CD4-positive, alpha-beta T cell treated with Interleukin-1 beta for 1 hour (primary cell): ENCODE measurements at regions not wholly inside any gene's neighbourhood (a gene's known extent, or its start where the extent isn't known, plus 50 kb on each side); places are given as distances from the start of the nearest gene placed in this dataset.

Experiments used
- DNase-seq, 2 donors: peaks; one replicate each; pipeline ENCODE4 v3.0.0-alpha.2; 2020 to 2022

DNA sequence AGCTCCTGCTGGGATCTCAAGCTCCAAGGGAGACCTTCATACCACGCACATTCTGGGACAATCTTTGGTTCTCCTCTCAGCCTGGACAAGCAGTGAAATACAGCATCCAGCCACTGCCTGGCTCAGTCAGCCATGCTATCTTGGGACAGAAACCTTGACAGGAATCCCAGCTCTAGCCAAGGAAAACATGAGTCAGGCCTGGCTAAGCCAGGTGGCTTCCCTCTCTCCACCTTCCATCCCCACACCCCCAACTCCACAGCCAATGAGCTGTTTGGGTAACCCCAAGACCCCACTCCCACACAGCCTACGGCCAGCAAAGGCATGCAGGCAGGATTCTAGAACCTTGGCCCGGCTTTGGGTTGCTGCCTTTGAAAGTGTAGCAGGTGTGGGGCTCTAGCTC, 64.9 kb downstream of the MCFD2 start:
- no peak for DNase-seq

DNA sequence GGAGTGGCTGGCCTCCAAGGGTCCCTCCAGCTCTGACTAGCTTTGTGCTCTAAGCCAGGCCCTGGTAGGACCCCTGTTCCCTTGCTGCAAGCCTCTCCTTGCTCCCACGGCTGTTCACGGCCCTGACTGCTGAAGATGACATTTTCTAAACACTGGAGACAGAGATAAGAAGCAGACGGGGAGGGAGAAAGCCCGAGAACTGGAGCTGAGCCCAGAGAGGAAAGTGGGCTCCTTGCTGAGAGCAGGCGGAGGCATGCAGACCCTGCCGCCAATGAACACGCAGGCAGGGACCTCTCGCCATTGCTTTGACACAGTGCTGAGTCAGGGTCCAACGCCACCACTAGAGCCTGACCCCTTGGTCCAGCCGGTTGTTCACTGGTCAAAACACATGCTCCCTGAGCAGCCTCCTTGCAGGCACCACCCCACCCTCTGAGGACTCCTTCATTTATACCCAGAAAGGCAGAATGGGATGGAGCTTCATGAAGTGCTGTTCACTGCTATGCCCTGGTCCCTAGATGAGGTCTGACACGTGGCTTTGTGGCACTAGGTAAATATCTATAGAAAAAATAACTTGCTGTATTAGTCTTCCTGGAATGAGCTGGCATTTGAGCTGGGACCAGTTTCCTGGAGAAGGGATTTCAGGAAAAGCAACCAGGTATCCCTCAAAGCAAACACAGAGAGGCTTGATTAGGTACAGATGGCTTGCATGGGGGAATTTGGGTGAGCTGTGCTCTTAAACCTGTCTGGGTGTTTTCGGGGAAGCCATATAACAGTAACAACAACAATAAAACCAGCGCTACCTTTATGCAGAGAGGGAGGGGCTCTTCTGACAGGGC, 65.7 kb downstream of the MCFD2 start:
- no peak for DNase-seq

DNA sequence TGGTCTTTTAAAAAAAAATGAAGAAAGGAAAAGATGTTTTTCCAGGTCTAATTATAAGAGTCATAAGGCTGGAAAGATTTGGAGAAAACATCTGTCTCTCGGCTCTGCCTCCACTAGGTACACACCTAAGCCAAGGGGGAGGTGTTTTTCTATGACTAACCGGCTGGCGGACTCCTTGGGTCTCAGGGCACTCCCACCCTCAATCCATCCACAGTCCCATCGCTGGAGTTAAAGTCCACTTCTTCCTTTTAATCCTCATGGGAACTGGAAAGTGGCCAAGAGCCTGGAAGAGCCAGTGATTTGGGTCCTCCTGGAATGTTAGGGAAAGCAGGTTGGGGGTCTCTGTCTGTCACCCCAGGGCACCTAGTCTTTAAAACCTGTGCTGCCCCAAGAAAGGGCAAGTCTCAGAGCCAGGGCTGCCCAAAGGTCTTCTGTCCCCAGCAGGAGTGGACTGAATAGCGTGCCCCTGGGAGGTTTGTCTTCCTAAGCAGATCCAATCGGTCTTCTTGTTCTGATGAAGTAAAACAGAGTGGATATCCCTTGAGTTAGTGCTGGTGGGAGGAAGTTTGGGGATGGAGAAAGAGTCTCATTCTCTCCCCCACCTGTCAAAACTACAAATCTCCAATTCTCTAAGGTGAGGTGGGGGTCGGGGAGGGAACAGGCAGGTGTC, 66.4 kb downstream of the MCFD2 start:
- DNase-seq: no peak

DNA sequence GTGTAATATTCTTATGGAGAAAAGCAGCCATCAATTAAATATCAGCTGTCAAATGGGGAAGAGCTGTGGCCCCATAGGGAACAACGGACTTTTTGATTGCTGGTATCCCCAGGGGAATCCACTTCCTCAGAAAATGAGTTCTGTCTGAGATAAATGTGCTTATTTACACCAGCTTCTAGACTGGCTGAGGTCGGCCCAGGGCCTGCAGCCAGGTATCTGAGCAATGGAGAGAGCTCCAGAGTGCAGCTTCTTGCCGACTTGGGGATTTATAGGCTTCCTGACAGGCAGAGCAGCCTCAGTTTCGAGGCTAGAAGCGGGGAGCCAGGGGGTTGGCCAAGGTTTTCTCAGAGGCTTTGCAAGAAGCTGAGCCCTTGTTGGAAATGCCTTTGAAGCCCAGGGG, 67.2 kb downstream of the MCFD2 start:
- DNase-seq: no peak

DNA sequence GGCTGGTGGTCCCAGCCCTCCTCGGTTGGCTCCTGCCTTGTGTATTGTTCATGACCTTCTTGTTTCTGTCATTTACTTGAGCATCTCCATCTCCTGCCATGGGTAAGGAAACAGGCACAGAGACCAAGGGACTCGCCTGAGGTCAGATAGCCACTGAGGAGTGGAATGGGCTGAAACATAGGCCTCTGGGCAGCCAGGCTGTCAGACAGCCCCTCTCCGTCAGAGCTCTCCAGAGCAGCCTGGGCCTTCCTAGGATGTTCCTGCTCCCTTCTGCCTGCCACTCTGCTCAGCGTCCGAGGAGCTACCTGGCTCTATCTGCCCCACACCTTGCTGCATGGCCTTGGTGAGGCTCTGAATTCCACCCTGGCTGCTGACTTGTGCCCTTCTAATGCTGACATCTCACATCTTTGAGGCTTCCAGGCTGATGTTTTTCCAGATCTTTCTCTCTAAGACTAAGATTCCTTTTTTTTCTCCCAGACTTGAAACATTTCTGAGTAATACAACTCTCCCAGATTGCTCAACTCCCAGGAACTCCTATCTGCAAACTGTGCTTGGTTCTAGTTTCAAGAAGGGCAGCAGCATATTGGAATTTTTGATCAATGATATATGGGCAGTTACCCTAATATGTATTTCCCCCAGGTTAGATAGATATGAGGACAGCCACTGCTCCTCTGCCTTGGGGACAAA, 67.7 kb downstream of the MCFD2 start:
- no peak for DNase-seq

DNA sequence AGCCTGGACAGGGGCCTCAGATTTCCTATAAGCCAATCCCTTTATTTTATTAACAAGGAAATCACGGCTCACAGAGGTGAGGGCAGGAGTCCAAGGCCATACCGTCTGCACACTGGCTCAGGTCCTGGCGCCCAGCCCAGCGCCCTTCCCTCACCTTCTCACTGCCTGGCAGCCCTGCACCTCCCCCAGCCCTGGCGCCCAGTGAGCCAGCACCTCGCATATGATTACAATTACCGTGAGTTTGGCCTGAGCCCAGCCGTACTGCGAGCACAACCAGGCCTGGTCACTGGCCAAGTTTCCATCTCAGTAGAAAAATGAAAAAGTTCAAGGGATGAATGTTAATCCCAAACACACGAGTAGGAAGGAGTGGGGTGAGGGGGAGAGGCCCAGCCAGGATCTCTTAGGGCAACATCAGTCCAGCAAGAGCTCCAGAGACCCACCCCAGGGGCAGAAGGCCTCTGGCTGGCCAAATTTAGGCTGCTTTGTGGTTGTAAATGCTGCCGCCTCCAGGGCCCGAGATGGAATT, 68.4 kb downstream of the MCFD2 start:
- no peak for DNase-seq

DNA sequence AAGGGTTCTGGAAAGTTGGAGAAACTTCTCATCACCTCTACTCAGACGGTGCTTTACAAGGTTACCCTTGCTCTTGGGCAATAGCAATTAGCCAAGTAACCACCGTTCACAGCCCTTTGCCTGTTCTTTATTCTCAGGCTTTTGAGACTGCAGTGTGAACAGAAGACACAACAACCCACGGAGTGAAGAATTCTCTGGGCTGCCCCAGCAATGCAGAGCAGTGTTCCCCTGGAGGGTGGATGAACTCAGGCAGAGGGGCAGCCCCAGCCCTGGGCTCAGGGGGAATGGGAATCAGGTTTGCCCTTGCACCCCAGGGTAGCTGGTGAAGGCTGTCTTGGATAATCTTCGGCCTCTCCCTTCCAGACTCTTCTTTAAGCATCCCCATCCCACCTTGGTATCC, 69.1 kb downstream of the MCFD2 start:
- DNase-seq: no peak

DNA sequence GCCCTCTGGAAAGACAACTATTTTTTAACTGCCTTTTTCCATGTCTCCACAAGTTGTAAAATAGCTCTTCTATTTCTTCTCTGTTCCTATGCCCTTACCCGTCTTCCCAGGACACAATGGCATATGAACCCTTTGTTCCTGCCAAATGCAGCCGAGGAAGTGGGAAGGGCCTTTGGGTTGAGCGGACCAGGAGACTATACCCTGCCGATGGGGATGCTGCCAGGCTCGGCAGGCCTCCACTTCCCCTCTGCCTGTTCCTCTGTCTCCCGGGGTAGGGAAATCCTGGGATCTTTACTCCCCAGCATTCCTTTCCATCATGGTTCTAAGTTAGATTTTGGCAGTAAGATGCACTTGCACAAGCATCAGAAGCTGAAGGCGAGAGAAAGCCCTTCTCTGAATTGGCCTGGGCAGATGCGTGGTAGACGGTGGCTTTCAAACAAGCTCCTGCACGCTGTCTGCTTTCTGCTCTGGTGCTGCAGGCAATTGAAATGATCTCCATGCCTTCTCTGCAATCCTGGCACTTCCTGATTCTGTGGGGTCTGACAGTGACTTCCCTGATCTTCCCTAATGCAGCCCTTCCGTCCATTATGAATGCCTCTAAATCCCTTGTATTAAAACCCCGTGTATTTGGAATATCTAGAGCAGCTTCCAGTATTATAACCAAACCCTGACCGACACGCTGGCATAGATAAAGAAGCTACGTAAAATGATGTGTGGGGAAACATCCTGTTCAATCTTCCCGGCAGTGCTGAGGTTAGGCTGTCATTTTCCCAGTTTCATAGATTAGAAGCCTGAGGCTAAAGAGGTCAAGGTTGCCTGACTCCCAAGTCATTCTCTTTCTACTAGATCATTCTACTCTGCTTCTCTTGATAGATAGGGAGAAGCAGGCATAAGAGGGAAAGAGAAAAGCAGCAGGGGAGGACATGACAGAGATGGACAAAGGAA, 69.8 kb downstream of the MCFD2 start:
- DNase-seq: no peak

DNA sequence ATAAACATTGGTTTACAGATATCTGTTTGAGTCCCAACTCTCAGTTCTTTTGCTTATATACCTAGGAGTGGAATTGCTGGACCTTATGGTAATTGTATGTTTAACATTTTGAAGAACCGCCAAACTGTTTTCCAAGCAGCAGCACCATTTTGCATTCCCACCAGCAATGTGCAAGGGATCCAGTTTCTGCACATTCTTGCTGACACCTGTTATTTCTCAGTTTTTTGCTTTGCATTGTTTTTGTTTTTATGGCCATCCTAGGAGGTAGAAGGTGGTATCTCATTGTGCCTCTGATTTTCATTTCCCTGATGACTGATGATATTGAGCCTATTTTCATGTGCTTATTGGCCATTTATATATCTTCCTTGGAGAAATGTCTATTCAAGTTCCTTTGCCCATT, 71.2 kb downstream of the MCFD2 start:
- no peak for DNase-seq

DNA sequence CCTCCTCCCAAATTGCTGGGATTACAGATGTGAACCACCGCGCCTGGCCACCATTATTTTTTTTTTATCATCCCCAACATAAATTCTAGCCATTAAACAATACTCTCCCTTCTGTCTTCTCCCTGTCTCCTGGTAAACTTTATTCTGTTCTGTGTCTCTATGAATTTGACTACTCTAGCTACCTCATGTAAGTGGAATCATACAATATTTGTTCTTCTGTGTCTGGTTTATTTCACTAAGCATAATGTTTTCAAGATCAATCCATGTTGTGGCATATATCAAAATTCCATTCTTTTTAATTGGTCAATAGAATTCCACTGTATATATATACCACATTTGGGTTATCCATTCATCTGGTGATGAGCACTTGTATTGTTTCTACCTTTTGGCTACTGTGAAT, 71.6 kb downstream of the MCFD2 start:
- DNase-seq: no peak

DNA sequence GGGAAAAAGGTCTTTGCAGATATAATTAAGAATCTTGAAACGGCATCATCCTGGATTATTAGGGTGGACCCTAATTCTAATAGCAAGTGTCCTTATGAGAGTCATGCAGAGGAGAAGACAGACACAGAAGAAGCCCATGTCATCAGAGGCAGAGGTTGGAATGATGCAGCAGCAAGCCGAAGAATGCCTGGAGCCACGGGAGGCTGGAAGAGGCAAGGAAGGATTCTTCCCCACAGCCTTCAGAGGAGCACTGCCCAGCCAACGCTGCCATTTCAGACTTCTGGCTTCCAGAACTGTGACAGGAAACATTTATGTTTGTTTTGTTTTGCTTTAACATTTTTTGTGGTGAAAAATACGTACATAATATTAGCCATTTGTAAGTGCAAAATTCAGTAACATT, 72.3 kb downstream of the MCFD2 start:
- no peak for DNase-seq

DNA sequence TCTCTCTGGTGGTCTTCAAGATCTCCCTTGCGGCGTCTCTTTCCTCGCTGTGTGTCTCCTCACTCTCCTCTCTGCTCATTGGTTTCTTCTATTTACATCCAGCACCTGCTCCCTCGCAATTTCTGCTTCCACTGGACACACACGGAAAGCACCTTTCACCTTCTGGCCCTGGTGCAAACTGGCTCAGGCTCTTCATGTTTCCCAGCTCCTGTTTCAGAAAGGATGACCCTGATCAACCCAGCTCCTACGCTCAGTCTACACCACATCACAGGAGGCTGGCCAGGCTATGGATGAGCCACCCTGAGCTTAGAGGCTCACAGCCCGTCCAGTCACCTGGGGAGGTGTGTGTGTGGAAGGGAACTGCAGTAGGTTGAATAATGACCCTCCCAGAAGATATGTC, 72.7 kb downstream of the MCFD2 start:
- DNase-seq: no peak

DNA sequence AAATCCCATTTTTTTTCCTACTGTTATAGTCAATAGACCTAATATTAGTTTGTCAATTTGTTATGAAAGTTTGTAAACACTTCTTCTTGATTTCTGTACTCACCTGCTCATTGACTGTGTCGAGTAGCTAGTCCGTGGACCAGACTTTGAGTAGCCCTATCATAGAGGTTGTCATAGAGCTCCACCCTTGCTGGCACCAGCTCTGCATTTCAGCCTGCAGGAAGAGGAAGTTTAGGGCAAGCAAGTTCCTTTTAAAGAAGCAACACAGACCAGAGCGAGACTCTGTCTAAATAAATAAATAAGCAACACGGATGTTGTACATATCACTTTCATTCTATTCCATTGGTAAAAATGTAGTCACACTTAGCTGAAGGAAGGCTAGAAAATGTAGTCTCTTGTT, 74.0 kb downstream of the MCFD2 start:
- peak in 1 of 2 donors; percentile 28 for DNase-seq

DNA sequence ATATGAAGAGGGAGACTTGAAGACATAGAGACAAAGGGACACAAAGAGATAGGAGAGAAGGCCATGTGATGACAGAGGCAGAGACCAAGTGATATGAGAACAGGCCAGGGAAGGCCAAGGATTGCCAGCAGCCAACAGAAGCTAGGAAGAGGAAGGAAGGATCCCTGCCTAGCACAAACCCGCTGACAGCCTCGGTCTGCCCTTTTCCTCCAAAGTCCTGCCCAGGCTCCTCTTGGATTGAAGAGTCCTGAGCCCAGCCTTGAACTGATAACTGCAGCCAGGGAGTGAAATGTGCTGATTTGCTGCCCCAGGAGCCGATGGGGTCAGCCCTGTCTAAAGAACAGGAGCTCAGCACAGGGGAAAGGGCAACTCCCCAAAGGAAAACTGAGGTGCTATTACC, 76.6 kb downstream of the MCFD2 start:
- DNase-seq: no peak

DNA sequence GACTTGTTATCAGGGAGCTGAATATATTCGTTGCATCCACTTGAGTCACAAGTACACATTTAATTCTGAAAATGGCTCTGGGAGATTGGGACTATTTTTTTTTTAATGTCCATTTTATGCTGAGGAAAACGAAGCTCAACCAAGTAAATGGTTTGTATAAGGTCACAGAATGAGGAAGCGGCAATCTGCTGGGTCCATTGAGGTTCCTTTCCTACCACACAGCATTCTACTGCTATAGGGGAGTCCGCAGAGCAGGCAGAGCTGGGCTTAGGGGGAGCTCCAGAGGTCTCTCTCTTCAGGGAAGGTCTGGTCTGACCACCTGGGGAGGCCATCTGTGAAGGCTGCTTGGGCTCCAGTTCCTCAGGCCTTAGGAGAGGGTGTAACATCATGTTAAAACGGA, 77.9 kb downstream of the MCFD2 start:
- DNase-seq: no peak

DNA sequence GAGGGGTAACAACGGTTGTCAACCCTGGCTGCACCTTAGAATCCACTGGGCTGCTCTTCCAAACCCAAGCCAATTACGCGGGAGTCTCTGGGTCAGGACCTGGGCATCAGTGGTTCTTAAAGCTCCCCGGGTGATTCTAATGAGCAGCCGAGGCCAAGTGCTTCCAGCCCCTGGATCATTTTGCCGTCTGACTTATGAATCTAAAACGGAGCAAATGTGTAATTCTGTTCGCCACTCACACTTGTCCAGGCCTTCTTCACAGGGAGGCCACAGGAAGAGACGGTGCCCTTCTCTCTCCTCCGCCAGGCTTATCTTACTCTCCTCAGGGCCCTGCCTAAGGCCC, 78.5 kb downstream of the MCFD2 start:
- DNase-seq: no peak

DNA sequence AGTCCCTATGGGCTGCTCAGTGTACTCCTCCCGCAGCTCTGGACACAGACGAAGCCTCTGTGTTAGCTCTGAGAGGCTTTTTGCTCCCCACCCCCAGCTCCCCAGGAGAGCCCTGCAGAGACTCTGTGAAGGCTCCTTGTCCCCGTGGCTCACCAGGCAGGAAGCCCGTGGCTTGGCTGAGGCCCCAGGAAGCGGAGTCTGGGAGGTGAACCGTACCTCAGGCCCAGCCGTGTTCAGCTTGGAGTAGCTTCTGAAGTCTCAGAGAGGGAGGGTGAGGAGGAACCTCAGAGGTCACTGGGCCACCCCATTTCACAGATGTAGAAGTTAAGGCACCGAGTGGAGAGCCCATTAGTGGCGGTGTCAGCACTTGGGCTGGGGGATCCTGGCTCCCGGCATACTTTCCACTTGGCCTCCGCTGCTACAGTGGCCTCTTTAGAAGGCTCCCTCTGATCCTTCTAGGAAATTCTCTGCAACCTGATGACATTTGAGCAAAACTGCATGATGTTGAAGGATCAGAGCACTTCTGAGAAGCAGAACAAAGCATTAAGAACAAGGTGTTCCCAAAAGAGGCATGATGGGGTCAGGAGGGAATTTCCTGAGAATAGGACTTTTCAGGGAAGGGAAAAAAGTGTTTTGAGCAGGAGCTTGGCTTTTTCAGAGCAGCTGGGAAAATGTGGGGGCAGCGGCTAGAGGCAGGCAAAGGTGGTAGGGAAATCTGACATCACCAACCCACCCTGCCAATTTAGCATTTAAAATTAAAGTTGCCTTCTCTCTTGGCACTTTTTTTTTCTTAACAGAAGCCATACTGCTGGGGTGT, 79.1 kb downstream of the MCFD2 start:
- DNase-seq: no peak

DNA sequence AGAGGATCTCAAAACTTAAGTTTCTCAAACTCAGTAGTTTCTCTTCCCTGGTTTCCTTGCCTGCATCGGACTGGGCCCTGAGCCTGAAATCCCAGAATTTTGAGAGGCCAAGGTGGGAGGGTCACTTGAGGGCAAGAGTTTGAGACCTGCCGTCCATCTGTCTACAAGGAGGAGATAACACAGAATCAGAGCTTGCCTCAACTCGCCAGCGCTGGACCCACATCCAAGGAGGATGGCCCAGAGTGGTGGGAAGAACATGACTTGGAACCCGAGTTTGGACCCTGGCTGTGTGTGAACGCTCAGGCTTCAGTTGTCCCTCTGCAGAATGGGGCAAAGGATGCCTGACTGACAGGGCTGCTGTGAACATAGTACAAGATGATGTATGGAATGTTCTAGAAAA, 80.1 kb downstream of the MCFD2 start:
- DNase-seq: no peak

DNA sequence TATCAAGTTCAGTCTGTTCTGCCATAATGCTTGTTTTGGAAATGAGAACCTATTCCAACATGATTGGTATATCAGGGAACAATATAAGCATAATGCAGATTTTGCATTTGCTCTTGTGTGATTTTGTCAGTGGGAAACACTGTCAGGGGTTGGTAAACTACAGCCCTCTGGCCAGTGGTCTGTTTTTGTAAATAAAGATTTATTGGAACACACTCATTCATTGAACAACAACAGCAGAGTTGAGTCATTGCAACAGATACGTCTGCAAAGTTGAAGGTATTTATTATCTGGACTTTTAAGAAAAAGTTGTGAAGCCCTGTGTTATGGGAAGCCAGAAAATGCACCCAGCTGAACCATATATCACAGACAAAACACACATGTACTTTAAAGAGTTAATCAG, 83.1 kb downstream of the MCFD2 start:
- no peak for DNase-seq

DNA sequence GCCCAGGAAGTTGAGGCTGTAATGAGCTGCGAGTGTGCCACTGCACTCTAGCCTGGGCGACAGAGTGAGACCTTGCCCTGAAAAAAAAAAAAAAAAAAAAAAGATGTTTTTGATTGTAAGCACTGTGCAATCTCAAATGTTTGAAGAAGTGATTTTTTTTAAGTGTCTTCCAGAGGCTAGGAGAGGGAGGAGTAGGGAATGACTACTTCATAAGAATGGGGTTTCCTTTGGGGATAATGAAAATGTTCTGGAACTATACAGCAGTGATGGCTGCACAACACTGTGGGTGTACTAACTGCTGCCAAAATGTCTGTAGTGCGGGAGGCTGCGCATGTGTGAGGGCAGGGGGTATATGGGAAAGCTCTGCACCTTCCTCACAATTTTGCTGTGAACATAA, 83.7 kb downstream of the MCFD2 start:
- DNase-seq: no peak

DNA sequence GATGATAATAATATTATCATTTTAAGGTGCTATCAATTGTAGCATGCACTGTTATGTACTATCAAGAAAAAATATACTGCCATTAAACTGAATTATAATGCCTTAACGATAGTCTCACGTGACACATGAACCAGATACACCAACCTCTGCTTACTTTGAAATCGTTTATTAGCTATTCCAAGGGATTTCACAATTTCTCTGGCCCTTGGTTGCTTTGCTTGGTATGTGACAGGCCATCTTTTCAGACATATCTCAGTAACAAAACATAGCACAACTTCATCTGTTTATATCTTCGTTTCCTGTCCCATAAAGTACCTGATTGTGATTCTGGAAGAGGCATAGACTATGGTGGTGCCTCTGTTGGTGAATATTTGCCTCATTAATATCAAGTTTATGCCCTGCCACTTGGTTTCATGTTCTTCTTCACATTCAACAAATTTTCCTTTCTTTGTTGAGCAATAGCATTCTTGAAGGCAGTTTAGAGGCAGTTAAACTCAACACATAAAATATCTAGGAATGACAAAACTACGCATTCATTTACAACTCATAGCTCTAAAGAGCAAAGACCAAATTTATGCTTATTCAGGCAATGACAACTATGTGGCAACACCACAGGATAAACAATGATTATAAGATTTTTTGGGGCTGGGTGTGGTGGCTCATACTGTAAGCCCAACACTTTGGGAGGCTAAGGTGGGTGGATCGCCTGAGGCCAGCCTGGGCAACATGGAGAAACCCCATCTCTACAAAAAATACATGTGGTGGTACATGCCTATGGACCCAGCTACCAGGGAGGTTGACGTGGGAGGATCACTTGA, 84.3 kb downstream of the MCFD2 start:
- no peak for DNase-seq
